CD14-positive monocyte (primary cell): ENCODE measurements at regions not wholly inside any gene's neighbourhood (a gene's known extent, or its start where the extent isn't known, plus 50 kb on each side); places are given as distances from the start of the nearest gene placed in this dataset.

ENCODE experiments used
- DNase-seq, 3 donors: peaks; one replicate each; pipeline ENCODE4 v3.0.0-alpha.2; 2011 to 2022
- H2AFZ ChIP-seq: 2 replicates; pipeline ENCODE4 v1.6.0; 2012; ENCODE audit warnings: mild to moderate bottlenecking, low read depth, low read length, inconsistent platforms; ENCODE audit not compliant: insufficient read depth, poor library complexity, severe bottlenecking
- H3K27ac ChIP-seq, 2 donors: 1 replicate in 1 of 2; 2 replicates in 1 of 2; pipeline ENCODE4 v1.5.1; 2012 to 2013; ENCODE audit warnings: low read length in 2 of 2, control low read depth in 1 of 2, inconsistent platforms in 1 of 2, low read depth in 1 of 2, mild to moderate bottlenecking in 1 of 2
- H3K27me3 ChIP-seq, 2 donors: one replicate each; pipeline versions ENCODE4 v1.6.0 to v1.6.1; 2011 to 2013; ENCODE audit warnings: low read length in 2 of 2; ENCODE audit not compliant: control insufficient read depth in 2 of 2, insufficient read depth in 2 of 2
- H3K36me3 ChIP-seq, 2 donors: replicated peaks in 1 of 2; 1 replicate in 1 of 2; 2 replicates in 1 of 2; pipeline versions ENCODE4 v1.5.1 to v1.6.1; 2012 to 2013; ENCODE audit warnings: low read length in 2 of 2, control low read depth in 1 of 2, inconsistent platforms in 1 of 2, mild to moderate bottlenecking in 1 of 2; ENCODE audit not compliant: insufficient read depth in 2 of 2, control insufficient read depth in 1 of 2
- H3K4me1 ChIP-seq, 2 donors: 1 replicate in 1 of 2; 2 replicates in 1 of 2; pipeline versions ENCODE4 v1.5.1 to v1.6.1; 2012 to 2013; ENCODE audit warnings: low read length in 2 of 2, control low read depth in 1 of 2, inconsistent platforms in 1 of 2, mild to moderate bottlenecking in 1 of 2, moderate library complexity in 1 of 2; ENCODE audit not compliant: insufficient read depth in 2 of 2, control insufficient read depth in 1 of 2
- H3K4me2 ChIP-seq: replicated peaks from 2 replicates; pipeline ENCODE3; 2012; ENCODE audit warnings: low read length, moderate library complexity, mild to moderate bottlenecking; ENCODE audit not compliant: poor library complexity, severe bottlenecking; ENCODE audit errors: extremely low read depth
- H3K4me3 ChIP-seq, 3 experiments: fragments of 200-600 bp in 1 of 3; sonication (generic) in 1 of 3; replicated peaks in 1 of 3; 1 replicate in 2 of 3; 2 replicates in 1 of 3; pipeline ENCODE4 v1.5.1; 2011 to 2013; ENCODE audit warnings: low read length in 3 of 3, mild to moderate bottlenecking in 3 of 3, control low read depth in 2 of 3, low read depth in 2 of 3, inconsistent platforms in 1 of 3, moderate library complexity in 1 of 3
- H3K79me2 ChIP-seq: 2 replicates; pipeline ENCODE4 v1.6.0; 2012; ENCODE audit warnings: mild to moderate bottlenecking, control low read depth, inconsistent platforms, low read length, moderate library complexity; ENCODE audit not compliant: insufficient read depth
- H3K9ac ChIP-seq: 2 replicates; pipeline ENCODE4 v1.6.0; 2017; ENCODE audit warnings: low read length, mild to moderate bottlenecking; ENCODE audit not compliant: insufficient read depth, poor library complexity, severe bottlenecking
- H3K9me3 ChIP-seq, 2 donors: replicated peaks in 1 of 2; 1 replicate in 1 of 2; 2 replicates in 1 of 2; pipeline versions ENCODE4 v1.5.1 to v1.6.1; 2012 to 2013; ENCODE audit warnings: low read length in 2 of 2, control low read depth in 1 of 2; ENCODE audit not compliant: control insufficient read depth in 1 of 2, insufficient read depth in 1 of 2
- H4K20me1 ChIP-seq: 2 replicates; pipeline ENCODE4 v1.6.0; 2012; ENCODE audit warnings: mild to moderate bottlenecking, low read length, control low read depth, moderate library complexity; ENCODE audit not compliant: insufficient read depth
- H3K27ac Mint-ChIP-seq, 7 donors: one replicate each; pipeline ENCODE4 v1.8.0; 2020; ENCODE audit warnings: mild to moderate bottlenecking in 7 of 7, mixed read lengths in 7 of 7, moderate library complexity in 6 of 7, inconsistent platforms in 2 of 7
- H3K27me3 Mint-ChIP-seq, 3 donors: one replicate each; pipeline ENCODE4 v1.8.0; 2021 to 2022; ENCODE audit warnings: low read depth in 3 of 3, mild to moderate bottlenecking in 3 of 3, mixed read lengths in 3 of 3, moderate library complexity in 3 of 3, inconsistent platforms in 1 of 3
- H3K36me3 Mint-ChIP-seq, 2 donors: one replicate each; pipeline ENCODE4 v1.8.0; 2020; ENCODE audit warnings: mixed read lengths in 2 of 2, inconsistent platforms in 1 of 2, mild to moderate bottlenecking in 1 of 2
- H3K4me1 Mint-ChIP-seq: one replicate; pipeline ENCODE4 v1.8.0; 2020; ENCODE audit warnings: mild to moderate bottlenecking, mixed read lengths
- H3K4me3 Mint-ChIP-seq, 2 donors: one replicate each; pipeline ENCODE4 v1.8.0; 2020; ENCODE audit warnings: mild to moderate bottlenecking in 2 of 2, mixed read lengths in 2 of 2, moderate library complexity in 1 of 2
- H3K9me3 Mint-ChIP-seq, 7 donors: one replicate each; pipeline ENCODE4 v1.8.0; 2020 to 2022; ENCODE audit warnings: mixed read lengths in 7 of 7, mild to moderate bottlenecking in 6 of 7, moderate library complexity in 6 of 7, inconsistent platforms in 2 of 7
- CTCF ChIP-seq: fragments of 200-600 bp; IDR thresholded peaks from one replicate; pipeline ENCODE4 v1.8.0; 2022; ENCODE audit warnings: antibody characterized with exemption, mild to moderate bottlenecking
- WGBS: methylation state at CpG from one replicate; pipeline ENCODE4 v1.1.5; 2013; ENCODE audit warnings: missing lambda C conversion rate; ENCODE audit not compliant: insufficient coverage; 5-methylcytosine and 5-hydroxymethylcytosine counted together
- intact Hi-C, 2 donors: fragments of 100-400 bp; cut with micrococcal nuclease; formaldehyde crosslinking; loops; one replicate each; pipeline versions ENCODE4 v1.15.0 to v1.15.1; 2023

GRCh38 chr4:126906466-126906865, 726.3 kb upstream of the INTU start:
- H3K4me3 Mint-ChIP-seq = no peak overlapping the region
- Histone ChIP-seq H3K9me3 (peaks cover 8 to 13% of the 10 kb centered on the region in 2 donors), H3K4me2 (no peak overlapping the region), H3K4me1 (no peaks in the 10 kb centered on the region), H3K79me2 (no peaks in the 10 kb centered on the region), H4K20me1 (no peaks in the 10 kb centered on the region), H3K36me3 (no peaks in the 10 kb centered on the region), H2AFZ (no peak overlapping the region), H3K27me3 (no peaks in the 10 kb centered on the region), H3K27ac (no peak overlapping the region), H3K4me3 (no peak overlapping the region), H3K9ac (no peak overlapping the region)
- intact Hi-C loops = no loop called here
- no peak for DNase-seq
- H3K4me1 Mint-ChIP-seq = no peaks in the 10 kb centered on the region
- no peaks in the 10 kb centered on the region for H3K36me3 Mint-ChIP-seq
- no peaks in the 10 kb centered on the region for H3K27me3 Mint-ChIP-seq
- peaks cover 0 to 12% (median 5%) of the 10 kb centered on the region in 7 donors for H3K9me3 Mint-ChIP-seq
- WGBS = 68% methylated on average over 2 of the region's 3 CpGs
- no peak for TF ChIP-seq CTCF
- H3K27ac Mint-ChIP-seq = no peak overlapping the region

- H3K36me3 Mint-ChIP-seq = no peaks in the 10 kb centered on the region
- Histone ChIP-seq H3K27ac (no peak overlapping the region), H3K9me3 (peaks cover 5 to 13% of the 10 kb centered on the region in 2 donors), H3K9ac (no peak overlapping the region), H3K4me2 (no peak overlapping the region), H3K4me3 (no peak overlapping the region), H3K79me2 (no peaks in the 10 kb centered on the region), H4K20me1 (no peaks in the 10 kb centered on the region), H3K27me3 (no peaks in the 10 kb centered on the region), H3K36me3 (no peaks in the 10 kb centered on the region), H2AFZ (no peak overlapping the region), H3K4me1 (no peaks in the 10 kb centered on the region)
- DNase-seq = no peak
- no peak overlapping the region for H3K27ac Mint-ChIP-seq
- WGBS = no CpG with 5 or more reads among the region's 1 CpG
- peaks cover 0 to 8% (median 3%) of the 10 kb centered on the region in 7 donors for H3K9me3 Mint-ChIP-seq
- no peaks in the 10 kb centered on the region for H3K4me1 Mint-ChIP-seq
- intact Hi-C loops = no loop called here
- no peak for TF ChIP-seq CTCF
- no peaks in the 10 kb centered on the region for H3K27me3 Mint-ChIP-seq
- no peak overlapping the region for H3K4me3 Mint-ChIP-seq
These were observed 725.4 kb upstream of the INTU start for GRCh38 chr4:126907389-126907788.
